Neuronal stem cell (in vitro differentiated cells): ENCODE measurements at regions not wholly inside any gene's neighbourhood (a gene's known extent, or its start where the extent isn't known, plus 50 kb on each side); places are given as distances from the start of the nearest gene placed in this dataset.
"Not testable (repeated sequence)": the region's sequence is repeated elsewhere in the genome, so short reads cannot be mapped to it uniquely, and the experiment has no call there.

Experiments used
- DNase-seq: peaks from one replicate; pipeline ENCODE4 v3.0.0-alpha.2; 2013; ENCODE audit warnings: low spot score
- H2AFZ ChIP-seq: one replicate; pipeline ENCODE4 v1.6.1; 2013; ENCODE audit warnings: mild to moderate bottlenecking, low read length, inconsistent platforms
- H2AK5ac ChIP-seq: 2 replicates; pipeline ENCODE4 v1.6.1; 2013; ENCODE audit warnings: low read depth, mild to moderate bottlenecking, inconsistent platforms, low read length, moderate library complexity, mixed read lengths
- H2BK120ac ChIP-seq: 2 replicates; pipeline ENCODE4 v1.6.1; 2013; ENCODE audit warnings: low read depth, mild to moderate bottlenecking, inconsistent platforms, low read length, moderate library complexity, mixed read lengths
- H2BK12ac ChIP-seq: one replicate; pipeline ENCODE4 v1.6.1; 2013; ENCODE audit warnings: low read length, inconsistent platforms
- H2BK15ac ChIP-seq: 2 replicates; pipeline ENCODE4 v1.6.1; 2013; ENCODE audit warnings: mild to moderate bottlenecking, low read length, inconsistent platforms, mixed read lengths
- H2BK5ac ChIP-seq: one replicate; pipeline ENCODE4 v1.6.1; 2013; ENCODE audit warnings: inconsistent platforms, mild to moderate bottlenecking, low read length, moderate library complexity
- H3K14ac ChIP-seq: one replicate; pipeline ENCODE4 v1.6.1; 2013; ENCODE audit warnings: low read length, inconsistent platforms
- H3K18ac ChIP-seq: 2 replicates; pipeline ENCODE4 v1.6.1; 2013; ENCODE audit warnings: low read length, inconsistent platforms
- H3K23ac ChIP-seq: 2 replicates; pipeline ENCODE4 v1.6.1; 2013; ENCODE audit warnings: low read depth, mild to moderate bottlenecking, mixed read lengths, low read length, inconsistent platforms; ENCODE audit not compliant: poor library complexity
- H3K27ac ChIP-seq: replicated peaks from 3 replicates; pipeline ENCODE4 v1.5.1; 2013; ENCODE audit warnings: low read length, inconsistent platforms
- H3K27me3 ChIP-seq, 3 experiments: 2 replicates each; pipeline ENCODE4 v1.6.1; 2013; ENCODE audit warnings: low read length in 3 of 3, mild to moderate bottlenecking in 2 of 3, inconsistent platforms in 1 of 3, low read depth in 1 of 3, mixed read lengths in 1 of 3, moderate library complexity in 1 of 3; ENCODE audit not compliant: control insufficient read depth in 3 of 3, insufficient read depth in 3 of 3
- H3K36me3 ChIP-seq, 2 donors: replicated peaks in 1 of 2; 2 replicates each; pipeline ENCODE4 v1.6.1; 2013; ENCODE audit warnings: low read length in 2 of 2; ENCODE audit not compliant: control insufficient read depth in 2 of 2, insufficient read depth in 2 of 2
- H3K4ac ChIP-seq: 2 replicates; pipeline ENCODE4 v1.6.1; 2013; ENCODE audit warnings: inconsistent platforms, mild to moderate bottlenecking, low read length, moderate library complexity
- H3K4me1 ChIP-seq, 2 donors: 1 replicate in 1 of 2; 2 replicates in 1 of 2; pipeline ENCODE4 v1.6.1; 2013; ENCODE audit warnings: low read length in 2 of 2, low read depth in 1 of 2; ENCODE audit not compliant: control insufficient read depth in 2 of 2, insufficient read depth in 1 of 2
- H3K4me2 ChIP-seq: one replicate; pipeline ENCODE4 v1.6.1; 2013; ENCODE audit warnings: mild to moderate bottlenecking, low read length, inconsistent platforms; ENCODE audit not compliant: insufficient read depth, poor library complexity, severe bottlenecking
- H3K4me3 ChIP-seq, 2 donors: 2 replicates each; pipeline ENCODE4 v1.5.1; 2013; ENCODE audit warnings: low read length in 2 of 2, mild to moderate bottlenecking in 2 of 2, inconsistent platforms in 1 of 2, moderate library complexity in 1 of 2
- H3K79me1 ChIP-seq: one replicate; pipeline ENCODE4 v1.6.1; 2013; ENCODE audit warnings: low read depth, mild to moderate bottlenecking, inconsistent platforms, low read length, moderate library complexity
- H3K9ac ChIP-seq: one replicate; pipeline ENCODE4 v1.6.1; 2013; ENCODE audit warnings: mild to moderate bottlenecking, low read depth, low read length, inconsistent platforms; ENCODE audit not compliant: poor library complexity
- H3K9me3 ChIP-seq, 2 donors: replicated peaks in 1 of 2; 2 replicates each; pipeline versions ENCODE3 to v1.6.1; 2013; ENCODE audit warnings: low read length in 2 of 2, mild to moderate bottlenecking in 2 of 2, inconsistent platforms in 1 of 2, low read depth in 1 of 2, mixed read lengths in 1 of 2, moderate library complexity in 1 of 2; ENCODE audit not compliant: control insufficient read depth in 2 of 2, insufficient read depth in 1 of 2
- H4K8ac ChIP-seq: one replicate; pipeline ENCODE4 v1.6.1; 2013; ENCODE audit warnings: low read depth, mild to moderate bottlenecking, inconsistent platforms, low read length, moderate library complexity
- H4K91ac ChIP-seq: one replicate; pipeline ENCODE4 v1.6.1; 2013; ENCODE audit warnings: low read length, low read depth, mild to moderate bottlenecking, inconsistent platforms; ENCODE audit not compliant: poor library complexity
- WGBS, 2 donors: extraction: QIAGEN DNeasy Blood & Tissue Kit; methylation state at CpG; one replicate each; pipeline ENCODE4 v1.1.7; 2013; ENCODE audit warnings: missing lambda C conversion rate in 2 of 2, mixed read lengths in 1 of 2; ENCODE audit not compliant: insufficient read length in 2 of 2, insufficient replicate concordance in 1 of 2; ENCODE audit errors: extremely low coverage in 2 of 2; 5-methylcytosine and 5-hydroxymethylcytosine counted together

DNA sequence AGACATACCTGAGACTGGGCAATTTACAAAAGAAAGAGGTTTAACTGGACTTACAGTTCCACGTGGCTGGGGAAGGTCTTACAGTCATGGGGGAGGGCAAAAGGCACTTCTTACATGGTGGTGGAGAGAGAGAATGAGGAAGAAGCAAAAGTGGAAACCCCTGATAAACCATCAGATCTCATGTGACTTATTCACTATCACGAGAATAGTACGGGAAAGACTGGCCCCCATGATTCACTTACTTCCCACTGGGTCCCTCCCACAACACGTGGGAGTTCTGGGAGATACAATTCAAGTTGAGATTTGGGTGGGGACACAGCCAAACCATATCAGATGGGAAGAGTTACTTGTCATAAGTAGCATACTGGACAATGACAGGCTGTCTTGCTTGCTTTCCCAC lies 62.6 kb upstream of the ZNG1B start:
- not testable (repeated sequence) for H2BK5ac ChIP-seq, H4K91ac ChIP-seq, H3K36me3 ChIP-seq, DNase-seq, H3K18ac ChIP-seq, H3K14ac ChIP-seq, H3K4me1 ChIP-seq, H2BK120ac ChIP-seq, H4K8ac ChIP-seq, H2BK12ac ChIP-seq, H3K4me3 ChIP-seq, H3K27ac ChIP-seq, H3K9ac ChIP-seq, H3K23ac ChIP-seq, H3K4ac ChIP-seq, H2AK5ac ChIP-seq, H2AFZ ChIP-seq, H2BK15ac ChIP-seq, H3K27me3 ChIP-seq, H3K4me2 ChIP-seq, H3K9me3 ChIP-seq, H3K79me1 ChIP-seq
- WGBS, 2 donors, result no CpG with 5 or more reads among the region's 4 CpGs

GRCh38 chr2:113372258-113372834 lies 65.1 kb upstream of the ZNG1B start:
- not testable (repeated sequence) for H3K9ac ChIP-seq, H3K27ac ChIP-seq, H2AFZ ChIP-seq, H3K4me3 ChIP-seq, H3K18ac ChIP-seq, H4K8ac ChIP-seq, H3K4ac ChIP-seq, H2BK120ac ChIP-seq, H2BK12ac ChIP-seq, H3K4me2 ChIP-seq, DNase-seq, H3K36me3 ChIP-seq, H4K91ac ChIP-seq, H2AK5ac ChIP-seq, H2BK5ac ChIP-seq, H3K4me1 ChIP-seq, H3K23ac ChIP-seq, H3K79me1 ChIP-seq, H2BK15ac ChIP-seq, H3K27me3 ChIP-seq, H3K14ac ChIP-seq, H3K9me3 ChIP-seq
- no CpG with 5 or more reads among the region's 14 CpGs for WGBS, 2 donors

DNA sequence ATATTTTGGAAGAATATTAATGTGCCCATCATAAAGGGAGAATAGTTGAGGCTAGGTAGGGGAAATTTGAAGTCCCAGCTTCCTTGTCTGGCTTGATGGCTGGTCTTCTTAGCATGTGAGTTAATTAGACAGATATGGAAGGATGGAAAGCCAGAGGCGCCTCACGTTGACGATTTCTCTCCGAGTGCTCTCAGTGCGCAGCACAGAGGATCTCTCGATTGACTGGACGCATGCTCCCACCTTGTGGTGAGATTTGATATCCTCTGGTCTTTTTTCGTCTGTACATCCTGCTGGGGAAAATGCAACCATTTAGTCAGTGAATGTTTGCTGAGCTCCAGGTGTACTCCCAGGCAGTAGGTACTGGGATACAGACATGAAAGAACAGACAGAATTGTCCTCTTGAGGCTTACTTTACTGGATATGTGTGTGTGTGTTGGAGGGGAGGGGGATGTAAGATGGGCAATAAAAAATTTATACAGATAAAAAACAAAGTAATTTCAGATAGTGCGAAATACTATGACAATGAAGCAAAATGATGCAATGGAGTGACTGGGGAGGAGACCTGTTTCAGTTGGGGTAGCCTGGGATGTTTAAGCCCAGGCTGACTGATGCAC lies 66.9 kb upstream of the ZNG1B start:
- Histone ChIP-seq H2AFZ (no peak overlapping the region), H3K9ac (no peak overlapping the region), H4K8ac (no peak overlapping the region), H3K4me1 (peaks cover 0 to 2% of the 10 kb centered on the region in 2 donors), H3K27me3 (no peaks in the 10 kb centered on the region), H3K18ac (no peak overlapping the region), H2AK5ac (no peak overlapping the region), H3K27ac (no peak overlapping the region), H3K4me3 (no peak overlapping the region), H3K36me3 (no peaks in the 10 kb centered on the region), H3K79me1 (peaks cover 2% of the 10 kb centered on the region), H2BK12ac (peak overlapping the region; percentile 96), H3K23ac (no peak overlapping the region), H3K9me3 (peaks cover 0 to 3% of the 10 kb centered on the region in 2 donors), H2BK5ac (no peak overlapping the region), H3K14ac (no peak overlapping the region), H2BK15ac (peak overlapping the region; percentile 94), H4K91ac (no peak overlapping the region), H3K4ac (no peak overlapping the region), H2BK120ac (no peak overlapping the region), H3K4me2 (no peak overlapping the region)
- no CpG with 5 or more reads among the region's 9 CpGs for WGBS, 2 donors
- peak; percentile 42 for DNase-seq

- H2AFZ ChIP-seq, result no peak overlapping the region
- no peak overlapping the region for H4K8ac ChIP-seq
- H3K18ac ChIP-seq, result no peak overlapping the region
- no peak overlapping the region for H3K27ac ChIP-seq
- H2BK12ac ChIP-seq, result no peak overlapping the region
- no peaks in the 10 kb centered on the region for H3K36me3 ChIP-seq
- H3K23ac ChIP-seq, result no peak overlapping the region
- H2BK5ac ChIP-seq, result no peak overlapping the region
- peaks cover 0 to 3% of the 10 kb centered on the region in 2 donors for H3K9me3 ChIP-seq
- H2BK15ac ChIP-seq, result no peak overlapping the region
- peaks cover 2% of the 10 kb centered on the region for H3K79me1 ChIP-seq
- WGBS, 2 donors, result no CpG with 5 or more reads among the region's 5 CpGs
- H4K91ac ChIP-seq, result no peak overlapping the region
- no peak overlapping the region for H3K14ac ChIP-seq
- no peak overlapping the region for H3K9ac ChIP-seq
- H2AK5ac ChIP-seq, result no peak overlapping the region
- H2BK120ac ChIP-seq, result no peak overlapping the region
- H3K4me3 ChIP-seq, result no peak overlapping the region
- no peak overlapping the region for H3K4me2 ChIP-seq
- no peak overlapping the region for H3K4ac ChIP-seq
- peaks cover 0 to 2% of the 10 kb centered on the region in 2 donors for H3K4me1 ChIP-seq
- no peak for DNase-seq
- H3K27me3 ChIP-seq, result no peaks in the 10 kb centered on the region
These were observed 67.5 kb upstream of the ZNG1B start for GRCh38 chr2:113370030-113370429.
